ENCODE measurements at regions not wholly inside any gene's neighbourhood (a gene's known extent, or its start where the extent isn't known, plus 50 kb on each side); places are given as distances from the start of the nearest gene placed in this dataset.

DNA sequence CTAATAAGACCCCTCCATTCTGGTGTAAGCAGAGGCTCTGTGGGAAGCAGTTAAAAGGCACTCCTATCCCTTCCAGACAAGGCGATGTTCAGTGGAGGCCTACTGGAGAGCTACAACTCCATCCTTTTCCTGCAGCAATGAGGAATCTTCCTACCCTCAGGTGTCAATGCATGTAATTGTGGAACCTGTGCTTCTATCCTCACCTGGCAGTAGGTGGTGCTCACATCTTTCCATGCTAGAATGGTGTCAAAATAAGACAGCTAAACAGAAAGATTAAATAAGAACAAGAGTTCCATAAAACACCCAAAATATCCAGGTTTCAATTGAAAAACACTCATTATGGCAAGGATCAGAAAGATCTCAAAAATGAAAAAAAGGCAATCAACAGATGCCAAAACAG, 224.6 kb downstream of the IL15 start:
- Histone ChIP-seq H2AFZ (ENCODE audit: low read depth, low read length, poor library complexity, severe bottlenecking) (no peak overlapping the region), H3K9me3 (ENCODE audit: control insufficient read depth in 1 of 2, insufficient read depth in 1 of 2, low read depth in 1 of 2, low read length in 2 of 2) (no peaks in the 10 kb centered on the region), H3K36me3 (ENCODE audit: control insufficient read depth in 1 of 2, insufficient read depth in 2 of 2, low read length in 2 of 2) (no peaks in the 10 kb centered on the region), H3K4me3 (replicated peaks in 1 of 2; ENCODE audit: low read depth in 1 of 2, low read length in 2 of 2) (no peak overlapping the region), H3K9me2 (ENCODE audit: insufficient read depth) (no peaks in the 10 kb centered on the region), H3K79me2 (ENCODE audit: insufficient read depth, low read length) (no peaks in the 10 kb centered on the region), H4K20me1 (ENCODE audit: insufficient read depth) (no peaks in the 10 kb centered on the region), H3K27ac (ENCODE audit: low read depth, low read length) (no peak overlapping the region), H3K27me3 (ENCODE audit: insufficient read depth, low read length) (no peaks in the 10 kb centered on the region), H3K4me1 (ENCODE audit: control insufficient read depth in 1 of 2, insufficient read depth in 2 of 2, low read length in 2 of 2) (no peaks in the 10 kb centered on the region), H3K4me2 (ENCODE audit: low read length) (no peak overlapping the region), H3K9ac (ENCODE audit: low read length) (no peak overlapping the region)
- BruUV-seq (replicated peaks), result no TSS peak
- TF ChIP-seq RAD21 (IDR thresholded peaks at IDR 0.05; ENCODE audit: low read depth) (peak; percentile 77), CEBPB (IDR thresholded peaks at IDR 0.05; ENCODE audit: low read depth) (no peak)
- TF ChIP-seq, protein P1, sequence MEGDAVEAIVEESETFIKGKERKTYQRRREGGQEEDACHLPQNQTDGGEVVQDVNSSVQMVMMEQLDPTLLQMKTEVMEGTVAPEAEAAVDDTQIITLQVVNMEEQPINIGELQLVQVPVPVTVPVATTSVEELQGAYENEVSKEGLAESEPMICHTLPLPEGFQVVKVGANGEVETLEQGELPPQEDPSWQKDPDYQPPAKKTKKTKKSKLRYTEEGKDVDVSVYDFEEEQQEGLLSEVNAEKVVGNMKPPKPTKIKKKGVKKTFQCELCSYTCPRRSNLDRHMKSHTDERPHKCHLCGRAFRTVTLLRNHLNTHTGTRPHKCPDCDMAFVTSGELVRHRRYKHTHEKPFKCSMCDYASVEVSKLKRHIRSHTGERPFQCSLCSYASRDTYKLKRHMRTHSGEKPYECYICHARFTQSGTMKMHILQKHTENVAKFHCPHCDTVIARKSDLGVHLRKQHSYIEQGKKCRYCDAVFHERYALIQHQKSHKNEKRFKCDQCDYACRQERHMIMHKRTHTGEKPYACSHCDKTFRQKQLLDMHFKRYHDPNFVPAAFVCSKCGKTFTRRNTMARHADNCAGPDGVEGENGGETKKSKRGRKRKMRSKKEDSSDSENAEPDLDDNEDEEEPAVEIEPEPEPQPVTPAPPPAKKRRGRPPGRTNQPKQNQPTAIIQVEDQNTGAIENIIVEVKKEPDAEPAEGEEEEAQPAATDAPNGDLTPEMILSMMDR (IDR thresholded peaks at IDR 0.05 in 2 of 3, conservative IDR thresholded peaks at IDR 0.05 in 1 of 3; ENCODE audit: borderline replicate concordance in 1 of 3, insufficient read depth in 1 of 3, low read depth in 2 of 3, low read length in 2 of 3), result peak; percentile 31 to 61 (median 54); a peak in 5 of 6 replicates
- intact Hi-C loops (cut with micrococcal nuclease), result loop anchor here (2.0 kb wide), 1 partner anchor 986 kb away; the partner anchor contains the start of gene INPP4B
- ChIA-PET CTCF (interaction anchor here (0.6 to 1.2 kb wide), 4 partner anchors 9 to 1223 kb away, joined by 3 to 5 read pairs (median 3); no protein-coding TSS in a partner anchor), RAD21 (ENCODE audit: low non-redundant PET in 1 of 2, low total read pairs in 2 of 2, uncharacterized antibody in 2 of 2, unreplicated experiment in 2 of 2) (interaction anchor here in 1 of 2 experiments (0.6 kb wide), 1 partner anchor 861 kb away, joined by 3 read pairs; no protein-coding TSS in a partner anchor), POLR2A (no interaction called here)
- DNase-seq (ENCODE audit: low read depth, low spot score), result peak; percentile 16
- ATAC-seq, result peak; percentile 80

DNA sequence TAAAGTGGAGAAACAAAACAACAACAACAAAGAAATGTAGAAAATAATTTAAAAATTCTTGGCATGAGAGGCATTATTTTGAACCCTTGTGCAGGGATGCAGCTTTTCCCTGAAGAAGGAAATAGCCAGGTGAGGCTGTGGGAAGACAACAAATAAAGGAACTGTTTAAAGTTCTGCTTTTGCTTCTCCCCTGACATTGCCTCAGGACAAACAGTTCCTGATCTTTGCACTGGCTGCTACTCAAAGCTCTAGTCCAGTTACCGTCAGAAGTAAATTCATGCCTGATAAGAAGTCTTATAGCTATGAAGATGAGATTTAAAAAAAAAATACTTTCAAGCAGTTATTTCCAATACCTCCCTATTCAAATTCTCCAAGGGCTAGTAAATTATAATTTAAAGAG, 233.8 kb downstream of the IL15 start:
- H2AFZ ChIP-seq (ENCODE audit: low read depth, low read length, poor library complexity, severe bottlenecking), result no peak overlapping the region
- no peak overlapping the region for H3K4me3 ChIP-seq (replicated peaks in 1 of 2; ENCODE audit: low read depth in 1 of 2, low read length in 2 of 2)
- no peaks in the 10 kb centered on the region for H3K36me3 ChIP-seq (ENCODE audit: control insufficient read depth in 1 of 2, insufficient read depth in 2 of 2, low read length in 2 of 2)
- intact Hi-C loops (cut with micrococcal nuclease), result no loop called here
- POLR2A ChIA-PET, result no interaction called here
- DNase-seq (ENCODE audit: low read depth, low spot score), result no peak
- H3K4me1 ChIP-seq (ENCODE audit: control insufficient read depth in 1 of 2, insufficient read depth in 2 of 2, low read length in 2 of 2), result no peaks in the 10 kb centered on the region
- no peaks in the 10 kb centered on the region for H3K9me2 ChIP-seq (ENCODE audit: insufficient read depth)
- CTCF ChIA-PET, result interaction anchor here (1.6 kb wide), 1 partner anchor 9 kb away, joined by 5 read pairs; no protein-coding TSS in a partner anchor
- no peak overlapping the region for H3K4me2 ChIP-seq (ENCODE audit: low read length)
- no peak overlapping the region for H3K9ac ChIP-seq (ENCODE audit: low read length)
- BruUV-seq (replicated peaks), result no TSS peak
- no peak overlapping the region for H3K27ac ChIP-seq (ENCODE audit: low read depth, low read length)
- no peak for ATAC-seq
- TF ChIP-seq ELF1 (IDR thresholded peaks at IDR 0.05; ENCODE audit: borderline replicate concordance, low read depth) (no peak), POLR2AphosphoS5 (IDR thresholded peaks at IDR 0.05; ENCODE audit: low read depth, low read length) (no peak)
- H3K79me2 ChIP-seq (ENCODE audit: insufficient read depth, low read length), result no peaks in the 10 kb centered on the region
- H3K27me3 ChIP-seq (ENCODE audit: insufficient read depth, low read length), result no peaks in the 10 kb centered on the region
- no peaks in the 10 kb centered on the region for H4K20me1 ChIP-seq (ENCODE audit: insufficient read depth)
- H3K9me3 ChIP-seq (ENCODE audit: control insufficient read depth in 1 of 2, insufficient read depth in 1 of 2, low read depth in 1 of 2, low read length in 2 of 2), result no peaks in the 10 kb centered on the region
- RAD21 ChIA-PET (ENCODE audit: low non-redundant PET in 1 of 2, low total read pairs in 2 of 2, uncharacterized antibody in 2 of 2, unreplicated experiment in 2 of 2), result no interaction called here
